ENCODE measurements at regions not wholly inside any gene's neighbourhood (a gene's known extent, or its start where the extent isn't known, plus 50 kb on each side); places are given as distances from the start of the nearest gene placed in this dataset.

- TF ChIP-seq, protein P1, sequence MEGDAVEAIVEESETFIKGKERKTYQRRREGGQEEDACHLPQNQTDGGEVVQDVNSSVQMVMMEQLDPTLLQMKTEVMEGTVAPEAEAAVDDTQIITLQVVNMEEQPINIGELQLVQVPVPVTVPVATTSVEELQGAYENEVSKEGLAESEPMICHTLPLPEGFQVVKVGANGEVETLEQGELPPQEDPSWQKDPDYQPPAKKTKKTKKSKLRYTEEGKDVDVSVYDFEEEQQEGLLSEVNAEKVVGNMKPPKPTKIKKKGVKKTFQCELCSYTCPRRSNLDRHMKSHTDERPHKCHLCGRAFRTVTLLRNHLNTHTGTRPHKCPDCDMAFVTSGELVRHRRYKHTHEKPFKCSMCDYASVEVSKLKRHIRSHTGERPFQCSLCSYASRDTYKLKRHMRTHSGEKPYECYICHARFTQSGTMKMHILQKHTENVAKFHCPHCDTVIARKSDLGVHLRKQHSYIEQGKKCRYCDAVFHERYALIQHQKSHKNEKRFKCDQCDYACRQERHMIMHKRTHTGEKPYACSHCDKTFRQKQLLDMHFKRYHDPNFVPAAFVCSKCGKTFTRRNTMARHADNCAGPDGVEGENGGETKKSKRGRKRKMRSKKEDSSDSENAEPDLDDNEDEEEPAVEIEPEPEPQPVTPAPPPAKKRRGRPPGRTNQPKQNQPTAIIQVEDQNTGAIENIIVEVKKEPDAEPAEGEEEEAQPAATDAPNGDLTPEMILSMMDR (IDR thresholded peaks at IDR 0.05) = no peak
- no peak for DNase-seq (ENCODE audit: low spot score)
- ATAC-seq (ENCODE audit: low FRiP score) = no peak
These were observed 138.0 kb upstream of the CCN2 start for GRCh38 chr6:132089173-132089572.

GRCh38 chr6:132088150-132088549, 137.0 kb upstream of the CCN2 start:
- DNase-seq (ENCODE audit: low spot score) (no peak), ATAC-seq (ENCODE audit: low FRiP score) (no peak)
- TF ChIP-seq, protein P1 (IDR thresholded peaks at IDR 0.05) = no peak

DNA sequence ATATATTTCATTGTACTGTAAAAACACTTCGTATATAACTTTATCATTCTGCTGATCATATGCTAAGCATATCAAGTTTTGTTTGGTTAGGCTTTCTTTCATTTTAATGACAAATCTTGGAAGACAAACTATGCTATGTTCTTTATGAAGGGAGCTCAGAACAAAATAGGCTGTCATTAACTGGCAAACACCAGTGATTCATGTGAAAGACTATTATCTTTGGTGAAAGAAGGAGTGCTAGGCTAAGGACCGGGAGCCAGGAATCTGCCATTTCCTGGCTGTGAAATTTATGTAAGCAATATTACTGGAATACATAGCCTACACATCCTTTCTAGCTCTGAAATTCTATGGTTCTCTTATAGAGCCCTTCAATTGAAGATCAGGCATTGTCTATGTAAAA, 136.2 kb upstream of the CCN2 start:
- TF ChIP-seq, protein P1 (IDR thresholded peaks at IDR 0.05) = no peak
- DNase-seq (ENCODE audit: low spot score) = no peak
- no peak for ATAC-seq (ENCODE audit: low FRiP score)

- ATAC-seq (ENCODE audit: low FRiP score) (no peak), DNase-seq (ENCODE audit: low spot score) (no peak)
- TF ChIP-seq, protein P1 (IDR thresholded peaks at IDR 0.05) = no peak
These were observed 134.6 kb upstream of the CCN2 start for GRCh38 chr6:132085731-132086130.

GRCh38 chr6:132084811-132085509, 133.8 kb upstream of the CCN2 start:
- TF ChIP-seq, protein P1 (IDR thresholded peaks at IDR 0.05) = no peak
- ATAC-seq (ENCODE audit: low FRiP score) = no peak
- no peak for DNase-seq (ENCODE audit: low spot score)

DNA sequence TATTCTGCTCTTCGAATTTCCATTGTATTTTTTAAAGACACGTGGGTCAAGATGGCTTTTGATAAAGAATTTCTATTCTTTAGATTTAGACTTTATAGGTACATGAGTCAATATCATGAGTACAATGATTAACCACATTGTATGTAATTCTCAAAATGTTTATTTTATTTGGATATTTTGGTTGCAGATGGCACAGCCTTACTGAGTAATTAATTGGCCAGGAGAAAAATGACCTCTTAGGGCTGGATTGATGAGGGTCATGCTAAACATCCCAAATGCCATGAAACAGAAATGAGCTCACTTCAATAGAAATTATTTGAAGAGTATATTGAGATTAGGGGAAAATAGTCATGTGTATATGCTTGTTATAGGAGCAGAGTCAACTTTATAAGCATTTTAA, 131.2 kb upstream of the CCN2 start:
- TF ChIP-seq, protein P1 (IDR thresholded peaks at IDR 0.05) = no peak

GRCh38 chr6:132081338-132081737, 130.2 kb upstream of the CCN2 start:
- TF ChIP-seq, protein P1 (IDR thresholded peaks at IDR 0.05) = no peak
- DNase-seq (ENCODE audit: low spot score) (no peak), ATAC-seq (ENCODE audit: low FRiP score) (no peak)

More for the DNA sequence above, 131.2 kb upstream of the CCN2 start:
- ATAC-seq (ENCODE audit: low FRiP score) (no peak), DNase-seq (ENCODE audit: low spot score) (no peak)
